OCI-LY1 (cell line): ENCODE measurements at regions not wholly inside any gene's neighbourhood (a gene's known extent, or its start where the extent isn't known, plus 50 kb on each side); places are given as distances from the start of the nearest gene placed in this dataset.

Source experiments
- CTCF ChIP-seq: fragments of 200-600 bp; sonication (generic), shearing (Covaris generic); IDR thresholded peaks from 2 replicates; pipeline ENCODE4 v1.5.1; 2017; ENCODE audit warnings: mild to moderate bottlenecking, antibody characterized with exemption, low read length, moderate library complexity, mixed read lengths
- EZH2 ChIP-seq: fragments of 200-600 bp; sonication (generic), shearing (Covaris generic); IDR thresholded peaks from 2 replicates; pipeline ENCODE4 v1.8.0; 2017; ENCODE audit warnings: borderline replicate concordance, mixed run types, mild to moderate bottlenecking, antibody characterized with exemption, low read length, moderate library complexity, mixed read lengths

GRCh38 chr15:24747376-24747775 lies 71.8 kb downstream of the NPAP1 start:
- TF ChIP-seq CTCF: no peak
- no peak for TF ChIP-seq EZH2
